Activated CD8-positive, alpha-beta T cell treated with anti-CD3 and anti-CD28 coated beads for 36 hours (primary cell): ENCODE measurements at regions not wholly inside any gene's neighbourhood (a gene's known extent, or its start where the extent isn't known, plus 50 kb on each side); places are given as distances from the start of the nearest gene placed in this dataset.

Experiments used
- ATAC-seq: fragments of 200-7000 bp; cut with Tn5 transposase; one replicate; pipeline ENCODE4 v1.10.0; 2021; ENCODE audit warnings: mild to moderate bottlenecking, moderate library complexity
- CTCF ChIA-PET: fragments of 350-600 bp; sonication (Branson Sonifier 250); formaldehyde crosslinking; loops from one replicate; lab custom pipeline; 2021; ENCODE audit warnings: antibody characterized with exemption; lab: Charles Lee
- POLR2A ChIA-PET: fragments of 350-600 bp; sonication (Branson Sonifier 250); formaldehyde crosslinking; loops from one replicate; lab custom pipeline; 2021; ENCODE audit warnings: antibody characterized with exemption; lab: Charles Lee
- DNase-seq: peaks from one replicate; pipeline ENCODE4 v3.0.0-alpha.2; 2020
- H3K27ac Mint-ChIP-seq: one replicate; pipeline ENCODE4 v1.8.0; 2021; ENCODE audit warnings: mild to moderate bottlenecking, mixed read lengths
- H3K27me3 Mint-ChIP-seq: one replicate; pipeline ENCODE4 v1.8.0; 2021; ENCODE audit warnings: mixed read lengths
- H3K36me3 Mint-ChIP-seq: one replicate; pipeline ENCODE4 v1.8.0; 2021; ENCODE audit warnings: low read depth, mixed read lengths
- H3K4me1 Mint-ChIP-seq: one replicate; pipeline ENCODE4 v1.8.0; 2021; ENCODE audit warnings: low read depth, mixed read lengths
- H3K4me3 Mint-ChIP-seq: one replicate; pipeline ENCODE4 v1.8.0; 2021; ENCODE audit warnings: mild to moderate bottlenecking, moderate library complexity, mixed read lengths
- H3K9me3 Mint-ChIP-seq: one replicate; pipeline ENCODE4 v1.8.0; 2021; ENCODE audit warnings: mixed read lengths
- CTCF ChIP-seq: fragments of 200-600 bp; IDR thresholded peaks from one replicate; pipeline ENCODE4 v1.8.0; 2022; ENCODE audit warnings: antibody characterized with exemption, mild to moderate bottlenecking
- intact Hi-C: fragments of 100-400 bp; cut with micrococcal nuclease; formaldehyde crosslinking; loops from one replicate; pipeline ENCODE4 v1.10.0; 2022

GRCh38 chr2:5093518-5093917 lies 598.7 kb upstream of the SOX11 start:
- Mint-ChIP-seq H3K4me3 (no peak overlapping the region), H3K36me3 (no peaks in the 10 kb centered on the region), H3K4me1 (no peaks in the 10 kb centered on the region), H3K27ac (no peak overlapping the region), H3K9me3 (peaks cover 6% of the 10 kb centered on the region), H3K27me3 (no peaks in the 10 kb centered on the region)
- no peak for DNase-seq
- no peak for ATAC-seq
- POLR2A ChIA-PET = no interaction called here
- intact Hi-C loops = no loop called here
- CTCF ChIA-PET = no interaction called here
- no peak for TF ChIP-seq CTCF

GRCh38 chr2:5094192-5094591 lies 598.0 kb upstream of the SOX11 start:
- H3K4me3 Mint-ChIP-seq = no peak overlapping the region
- no peaks in the 10 kb centered on the region for H3K27me3 Mint-ChIP-seq
- TF ChIP-seq CTCF = no peak
- H3K4me1 Mint-ChIP-seq = no peaks in the 10 kb centered on the region
- H3K27ac Mint-ChIP-seq = no peak overlapping the region
- DNase-seq = no peak
- no peak for ATAC-seq
- peaks cover 9% of the 10 kb centered on the region for H3K9me3 Mint-ChIP-seq
- H3K36me3 Mint-ChIP-seq = no peaks in the 10 kb centered on the region
- CTCF ChIA-PET = no interaction called here
- POLR2A ChIA-PET = no interaction called here
- intact Hi-C loops = no loop called here

- no peak for TF ChIP-seq CTCF
- POLR2A ChIA-PET = no interaction called here
- H3K27me3 Mint-ChIP-seq = no peaks in the 10 kb centered on the region
Observed at GRCh38 chr2:5098286-5098685, 593.9 kb upstream of the SOX11 start.

GRCh38 chr2:5102823-5103222 lies 589.4 kb upstream of the SOX11 start:
- no peak for ATAC-seq
- no peaks in the 10 kb centered on the region for H3K36me3 Mint-ChIP-seq
- ChIA-PET CTCF (no interaction called here), POLR2A (no interaction called here)
- H3K4me3 Mint-ChIP-seq = no peak overlapping the region
- intact Hi-C loops = no loop called here
- H3K27me3 Mint-ChIP-seq = no peaks in the 10 kb centered on the region
- H3K9me3 Mint-ChIP-seq = peaks cover 17% of the 10 kb centered on the region
- no peaks in the 10 kb centered on the region for H3K4me1 Mint-ChIP-seq
- no peak for TF ChIP-seq CTCF
- H3K27ac Mint-ChIP-seq = no peak overlapping the region
- no peak for DNase-seq

More at GRCh38 chr2:5098286-5098685, 593.9 kb upstream of the SOX11 start:
- CTCF ChIA-PET = no interaction called here
- ATAC-seq = no peak
- no peak overlapping the region for H3K27ac Mint-ChIP-seq
- no peak for DNase-seq
- H3K4me1 Mint-ChIP-seq = no peaks in the 10 kb centered on the region
- intact Hi-C loops = no loop called here
- H3K36me3 Mint-ChIP-seq = no peaks in the 10 kb centered on the region
- H3K9me3 Mint-ChIP-seq = peaks cover 10% of the 10 kb centered on the region
- no peak overlapping the region for H3K4me3 Mint-ChIP-seq

- Mint-ChIP-seq H3K4me3 (no peak overlapping the region), H3K27me3 (no peaks in the 10 kb centered on the region), H3K36me3 (no peaks in the 10 kb centered on the region), H3K4me1 (no peaks in the 10 kb centered on the region), H3K27ac (no peak overlapping the region), H3K9me3 (peaks cover 29% of the 10 kb centered on the region)
- ChIA-PET POLR2A (no interaction called here), CTCF (no interaction called here)
- DNase-seq (no peak), ATAC-seq (no peak)
- no peak for TF ChIP-seq CTCF
- intact Hi-C loops = no loop called here
Observed at GRCh38 chr2:5111581-5111980, 580.6 kb upstream of the SOX11 start.
